HG03432 (cell line): ENCODE measurements at regions not wholly inside any gene's neighbourhood (a gene's known extent, or its start where the extent isn't known, plus 50 kb on each side); places are given as distances from the start of the nearest gene placed in this dataset.
A peak's percentile ranks its signal among the peaks of the same experiment; 100 is the strongest.

Experiments used
- ATAC-seq: cut with Tn5 transposase; IDR thresholded peaks from one replicate; pipeline ENCODE4 v1.9.1; 2021; ENCODE audit warnings: mild to moderate bottlenecking, moderate library complexity; ENCODE audit not compliant: unreplicated experiment

DNA sequence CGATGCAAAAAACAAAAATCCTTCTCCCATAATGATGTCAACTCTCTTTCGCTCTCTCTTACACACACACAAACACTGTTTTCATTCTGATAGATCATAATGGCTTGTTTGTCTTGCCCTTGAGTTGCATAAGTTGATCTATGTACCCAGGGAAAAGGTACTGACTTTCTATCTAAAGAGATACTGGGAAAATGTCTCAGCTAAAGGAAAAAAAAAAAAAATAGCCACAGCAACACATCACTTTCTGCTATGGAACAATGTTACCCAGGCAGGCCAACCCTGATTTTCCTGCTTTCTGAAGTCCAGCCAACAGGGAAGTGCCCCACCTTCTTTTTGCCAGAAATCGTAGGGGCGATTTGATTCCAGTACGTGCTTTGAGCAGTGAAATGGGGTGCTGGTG, 212.6 kb upstream of the ACTBL2 start:
- no peak for ATAC-seq

DNA sequence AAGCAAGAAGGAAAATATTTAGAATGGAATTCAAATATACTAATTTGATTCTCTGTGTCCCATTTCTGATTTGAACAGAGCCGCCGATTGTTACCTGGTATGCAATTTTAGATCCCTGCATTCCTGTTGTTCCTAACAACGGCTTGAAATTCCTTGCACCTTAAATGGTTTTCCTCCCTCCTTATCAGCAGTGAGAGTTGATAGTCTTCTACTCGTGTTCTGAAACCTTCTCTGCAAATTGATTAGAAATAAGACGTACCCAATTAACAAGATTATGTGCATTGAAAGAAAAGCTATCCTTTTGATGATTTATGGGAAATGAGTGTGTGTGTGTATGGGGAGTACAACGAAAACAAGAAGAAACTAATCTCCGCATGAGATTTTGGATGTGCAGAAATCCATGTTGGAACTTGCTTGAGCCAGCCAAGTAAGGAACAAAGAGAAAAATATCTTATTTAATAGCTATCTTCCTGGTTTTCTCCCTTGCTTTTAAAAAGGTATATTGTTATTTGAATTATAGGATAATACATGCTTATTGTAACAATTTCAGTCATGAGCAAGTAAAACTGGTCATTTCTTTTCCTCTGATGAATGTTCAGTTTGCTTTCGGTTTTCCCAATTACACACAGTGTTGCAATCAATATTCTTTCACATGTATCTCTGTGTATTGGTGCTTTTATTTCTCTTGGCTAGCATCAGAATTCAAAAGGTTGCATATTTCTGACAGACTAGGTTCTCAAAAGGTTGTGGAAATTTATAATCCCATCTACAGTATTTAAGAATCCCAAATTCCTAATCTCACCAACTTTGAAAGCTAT, 211.1 kb upstream of the ACTBL2 start:
- no peak for ATAC-seq

DNA sequence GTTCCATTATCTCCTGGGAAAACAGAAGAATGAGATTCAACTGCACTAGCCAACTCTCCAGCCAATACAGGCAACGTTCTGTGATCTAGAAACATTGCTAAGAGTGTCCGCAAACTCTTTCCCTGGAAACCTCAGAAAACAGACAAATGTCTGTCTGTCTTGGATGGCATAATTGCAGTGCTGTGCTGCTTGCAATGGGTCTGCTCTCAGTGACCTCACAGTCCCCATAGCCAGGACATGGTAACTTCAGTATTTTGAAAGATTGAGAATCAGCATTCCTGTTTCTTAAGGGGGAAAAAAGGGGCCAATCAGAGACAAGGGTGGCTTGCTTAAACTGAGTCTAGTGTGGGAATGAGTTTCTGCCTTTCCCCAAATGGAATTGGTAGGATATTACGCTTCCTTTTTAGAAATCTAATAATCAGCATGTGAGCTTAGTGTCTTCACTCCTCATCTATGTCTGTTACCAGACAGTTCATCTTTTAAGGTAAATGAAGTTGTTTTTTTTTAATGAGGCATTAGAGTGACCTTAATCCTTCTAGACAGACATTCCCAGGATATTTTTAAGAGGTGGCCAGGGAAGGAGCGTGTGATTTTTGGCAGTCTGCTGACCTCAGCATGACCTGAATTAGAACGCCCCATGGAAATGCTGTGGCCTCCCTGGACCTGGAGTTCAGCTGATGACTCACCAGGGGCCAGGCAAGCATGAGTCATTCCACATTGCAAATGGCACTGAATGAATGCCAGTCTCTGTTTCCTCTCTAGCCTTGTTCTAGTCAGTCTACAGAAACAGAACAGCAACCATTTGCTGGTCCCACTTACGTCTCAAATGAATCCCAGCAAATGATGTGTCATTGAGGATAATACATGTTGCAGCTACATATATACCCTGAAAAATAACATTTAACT, 210.2 kb upstream of the ACTBL2 start:
- ATAC-seq: peak; percentile 92

DNA sequence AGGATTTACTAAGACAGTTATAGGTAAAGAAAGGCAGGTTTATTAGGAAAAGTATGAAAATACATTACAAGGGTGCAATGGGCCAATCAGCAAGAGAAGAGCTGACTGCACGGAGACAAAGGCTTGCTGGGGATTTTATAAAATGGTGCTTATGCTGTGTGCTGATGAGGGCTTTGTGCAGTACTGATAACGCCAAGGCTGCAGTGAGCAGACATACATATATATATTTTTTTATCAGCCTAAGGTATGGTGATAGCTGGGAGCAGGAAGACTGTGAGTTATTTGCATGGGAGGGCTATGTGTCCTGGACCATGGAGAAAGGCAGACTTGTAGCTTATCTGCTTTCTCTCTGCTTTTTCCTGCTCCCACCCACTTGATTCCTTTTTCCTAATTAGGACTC, 208.1 kb upstream of the ACTBL2 start:
- ATAC-seq: no peak

DNA sequence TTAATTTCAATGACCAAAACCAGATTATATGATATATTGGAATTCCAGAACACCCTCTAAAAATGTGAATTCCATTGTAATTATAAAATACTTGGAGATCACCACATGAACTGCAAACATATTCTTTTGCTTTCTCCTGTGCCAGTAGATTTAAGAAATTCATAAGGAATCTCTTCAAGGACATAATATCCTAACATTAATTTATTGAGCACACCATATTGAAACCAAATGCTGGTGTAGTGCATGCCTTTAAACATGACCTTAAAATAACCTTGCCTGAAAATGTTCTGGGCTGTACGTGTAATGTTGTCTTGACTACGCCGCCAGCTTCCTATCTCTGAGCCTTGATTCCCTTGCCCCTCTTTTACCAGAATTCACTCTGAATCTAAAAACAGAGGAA, 205.0 kb upstream of the ACTBL2 start:
- ATAC-seq: no peak

DNA sequence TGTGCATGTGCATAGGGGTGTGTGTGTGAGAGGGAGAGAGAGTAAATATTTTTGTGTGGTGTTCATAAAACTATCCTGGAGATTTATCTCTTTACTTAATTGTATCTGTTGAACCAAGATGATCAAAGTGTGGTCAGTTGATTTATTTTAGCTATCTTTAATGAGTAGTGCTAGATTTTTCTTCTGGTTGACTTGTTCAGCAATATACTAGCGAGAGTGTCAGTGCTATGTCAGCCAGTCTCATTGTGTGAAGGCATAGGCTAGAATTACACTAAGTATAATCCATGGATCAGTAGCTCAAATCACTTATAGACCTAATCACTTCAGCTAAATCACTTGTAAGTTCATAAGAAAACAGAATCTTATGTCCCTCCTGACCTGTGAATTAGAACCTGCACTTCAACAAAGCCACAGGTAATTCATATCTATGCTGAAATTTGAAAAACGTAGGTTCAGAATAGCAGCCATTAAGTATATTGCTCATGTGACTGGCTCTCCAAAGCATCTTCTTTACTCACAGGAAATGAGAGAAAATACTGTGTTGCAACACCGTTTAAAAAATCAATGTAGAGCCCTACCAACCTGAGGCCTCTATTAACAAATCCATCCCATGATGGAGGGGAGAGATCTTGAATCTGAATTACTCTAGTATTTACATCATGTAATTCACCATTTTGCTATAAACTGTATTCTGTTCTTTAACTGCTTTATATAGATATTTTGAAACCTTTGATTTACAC, 203.1 kb upstream of the ACTBL2 start:
- no peak for ATAC-seq

DNA sequence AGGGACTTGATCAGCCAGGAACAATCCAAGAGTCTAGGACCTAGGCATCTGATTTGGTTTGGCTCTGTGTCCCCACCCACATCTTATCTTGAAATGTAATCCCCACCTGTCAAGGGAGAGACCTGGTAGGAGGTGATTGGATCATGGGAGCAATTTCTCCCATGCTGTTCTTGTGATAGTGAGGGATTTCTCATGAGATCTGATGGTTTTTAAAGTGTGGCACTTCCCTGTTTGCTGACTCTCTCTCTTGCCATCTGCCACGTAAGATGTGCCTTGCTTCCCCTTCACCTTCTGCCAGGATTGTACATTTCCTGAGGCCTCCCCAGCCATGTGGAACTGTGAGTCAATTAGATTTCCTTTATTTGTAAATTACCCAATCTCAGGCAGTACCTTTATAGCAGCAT, 201.7 kb upstream of the ACTBL2 start:
- ATAC-seq: no peak

DNA sequence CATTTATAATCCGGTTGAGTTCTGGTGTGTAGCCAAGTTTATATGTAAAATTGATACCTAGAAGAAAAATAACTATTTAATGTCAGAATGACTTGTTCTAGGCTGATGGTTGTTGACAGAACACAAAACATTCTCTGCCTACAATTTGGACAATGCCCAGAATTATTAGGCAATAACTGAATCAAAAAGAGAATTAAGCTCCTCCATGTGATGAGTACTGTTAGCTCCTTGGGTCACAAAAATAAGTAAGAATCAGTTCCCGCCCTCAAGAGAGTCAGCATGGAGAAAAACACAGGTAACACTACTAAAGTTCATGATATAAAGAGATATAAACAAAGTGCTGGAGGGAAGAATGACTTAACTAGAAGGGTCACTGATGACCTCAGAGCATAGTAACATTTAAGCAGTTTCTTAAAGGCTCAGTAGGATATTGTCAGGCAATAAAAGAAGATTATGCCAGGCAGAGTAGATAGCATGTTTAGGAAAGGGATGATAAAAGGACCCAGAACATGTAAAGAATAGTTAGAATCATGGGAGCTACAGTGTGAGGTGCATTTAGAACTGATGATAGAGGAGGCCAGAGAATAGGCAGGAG, 200.5 kb upstream of the ACTBL2 start:
- no peak for ATAC-seq

DNA sequence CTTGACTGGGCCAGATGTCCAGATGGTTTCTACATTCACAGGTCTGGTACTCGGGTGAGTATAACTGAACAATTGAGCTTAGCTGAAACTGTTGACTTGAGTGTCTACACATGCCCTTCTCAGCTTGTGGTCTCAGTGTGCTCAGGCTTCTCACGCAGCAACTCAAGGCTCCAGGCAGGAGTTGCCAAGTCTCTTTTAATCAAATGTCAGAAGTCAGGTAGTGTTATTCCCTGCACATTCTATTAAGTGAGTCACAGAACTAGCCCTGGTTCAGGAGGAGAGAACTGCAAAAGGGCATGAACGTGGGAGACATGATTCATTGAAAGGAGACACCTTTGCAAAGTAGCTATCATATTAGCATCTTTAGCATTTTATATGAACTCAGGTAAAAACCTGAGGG, 199.3 kb upstream of the ACTBL2 start:
- ATAC-seq: no peak

DNA sequence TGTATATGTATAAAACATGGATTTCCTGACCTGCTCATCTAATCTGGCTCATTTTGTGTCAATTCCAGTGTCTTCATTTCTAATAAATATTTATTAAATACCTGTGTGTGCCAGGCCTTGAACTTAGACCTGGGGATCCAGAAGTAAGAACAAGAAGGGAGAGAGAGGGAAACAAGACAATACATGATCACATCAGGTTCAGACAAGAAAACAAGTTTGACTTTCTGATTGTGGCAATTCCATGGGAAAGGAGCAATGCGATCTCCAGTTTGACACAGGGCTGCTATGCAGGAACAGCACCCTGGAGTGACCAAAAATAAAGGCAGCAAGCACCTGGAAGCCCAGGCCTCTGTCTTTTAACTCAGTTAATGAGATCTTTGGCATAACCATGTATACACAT, 198.1 kb upstream of the ACTBL2 start:
- no peak for ATAC-seq

DNA sequence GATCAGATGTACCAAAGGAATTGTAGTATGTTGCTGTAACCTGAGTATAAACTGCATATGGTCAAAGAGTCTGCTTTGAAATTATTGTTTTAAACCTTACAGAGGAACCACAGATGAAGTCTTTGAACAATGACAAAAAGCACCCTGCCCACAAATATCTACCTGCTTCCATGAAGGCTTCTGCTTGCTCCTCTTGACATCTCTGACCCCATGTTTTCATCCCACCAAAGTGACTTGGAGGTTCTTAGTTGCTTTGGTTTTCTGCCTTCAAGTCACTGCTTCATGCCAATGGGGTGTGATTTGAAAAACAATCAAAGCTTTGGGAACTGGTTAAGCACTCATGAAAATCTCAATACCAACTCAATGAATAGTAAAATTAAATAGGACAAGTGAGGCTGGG, 194.6 kb upstream of the ACTBL2 start:
- no peak for ATAC-seq

DNA sequence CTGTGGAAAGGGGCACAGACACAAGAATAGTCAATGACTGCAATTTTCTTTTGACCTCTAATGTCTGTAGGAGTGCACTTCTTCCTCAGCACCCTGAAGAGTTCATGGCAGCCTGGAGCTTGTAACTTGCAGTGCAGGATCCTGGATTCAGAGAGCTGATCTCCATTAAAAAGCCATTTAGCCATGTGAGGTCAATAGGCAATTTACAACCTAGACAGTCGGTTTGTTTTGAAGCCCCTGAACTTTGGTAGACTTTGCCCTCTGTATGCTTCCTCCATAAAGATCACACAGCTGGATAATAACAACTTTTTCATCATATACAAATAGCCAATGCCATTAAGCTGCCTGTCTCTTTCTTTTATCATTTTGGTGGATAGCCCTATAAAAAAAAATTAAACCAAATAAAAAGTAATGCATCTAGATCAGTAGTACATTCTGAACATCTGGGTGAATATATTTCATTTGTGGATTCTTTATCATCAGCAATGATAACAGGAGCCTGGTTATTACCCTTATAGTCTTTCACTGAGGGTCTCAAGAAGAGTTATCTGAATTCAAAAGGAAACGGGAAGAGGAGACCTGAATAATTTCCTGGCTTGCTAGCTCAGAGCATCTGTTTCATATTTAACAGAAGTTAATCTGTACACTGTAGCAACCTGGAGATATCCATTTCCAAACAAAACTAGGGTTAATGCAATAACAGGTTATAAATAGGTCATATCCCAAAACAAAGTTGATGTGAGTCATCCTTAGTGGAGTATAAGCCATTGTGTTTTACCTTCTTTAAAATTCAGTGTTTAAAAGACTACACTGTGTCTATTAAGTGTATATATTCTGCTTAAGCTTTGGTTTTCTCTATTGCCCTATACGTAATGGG, 193.8 kb upstream of the ACTBL2 start:
- no peak for ATAC-seq

DNA sequence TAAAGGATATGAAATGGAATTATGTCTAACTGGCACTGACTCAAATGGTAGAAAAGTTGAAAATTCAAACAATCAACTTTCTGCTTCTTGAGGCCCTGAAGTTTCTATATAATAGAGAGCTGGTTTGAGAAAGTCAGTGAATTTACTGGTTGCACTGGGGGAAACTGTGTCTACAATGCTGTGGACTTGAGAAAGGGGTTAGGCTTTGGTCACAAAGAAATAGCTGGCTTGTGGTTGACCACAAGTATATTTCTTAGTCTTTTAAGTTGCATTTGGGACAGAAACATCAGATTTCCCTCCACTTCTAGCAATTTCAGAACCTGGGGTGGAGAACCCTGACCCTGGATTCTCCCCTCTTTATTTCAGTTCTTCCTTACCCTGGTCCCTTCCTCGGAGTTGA, 192.6 kb upstream of the ACTBL2 start:
- ATAC-seq: peak; percentile 48

DNA sequence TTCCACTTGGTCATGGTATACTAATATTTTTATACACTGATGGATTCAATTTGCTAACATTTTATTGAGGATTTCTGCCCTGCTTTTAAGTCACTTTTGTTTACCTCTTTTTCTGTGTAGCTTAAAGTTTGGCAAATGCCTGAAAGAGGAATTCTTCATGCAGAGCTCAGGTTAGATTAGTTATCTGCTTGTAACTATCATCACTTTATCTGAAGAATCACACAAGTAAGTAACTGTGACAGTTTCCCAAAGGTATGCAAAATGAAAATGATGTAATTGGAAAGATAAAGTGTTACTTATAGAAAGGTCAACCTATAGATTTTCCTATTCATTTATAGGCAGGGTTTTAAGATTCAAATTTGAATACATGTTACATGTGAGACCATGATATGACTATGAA, 188.8 kb upstream of the ACTBL2 start:
- no peak for ATAC-seq

DNA sequence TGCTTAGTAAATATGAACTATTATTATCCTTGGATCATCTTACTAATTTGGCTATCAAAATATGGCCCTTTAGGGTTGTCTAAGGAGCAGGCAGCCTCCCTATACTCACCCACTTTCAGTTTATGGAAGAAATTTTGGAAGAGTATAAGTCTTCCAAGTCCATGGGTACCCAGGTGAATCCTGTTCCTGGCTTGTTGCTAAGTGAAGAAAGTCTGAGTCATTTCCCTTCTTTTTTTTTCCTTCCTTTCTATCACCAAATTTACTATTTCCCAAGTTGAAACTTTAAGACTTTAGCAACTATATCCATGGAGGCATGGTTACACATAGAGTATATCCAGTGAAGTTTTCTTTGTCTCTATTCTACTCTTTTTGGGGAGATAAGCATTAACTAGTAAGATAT, 184.0 kb upstream of the ACTBL2 start:
- no peak for ATAC-seq

DNA sequence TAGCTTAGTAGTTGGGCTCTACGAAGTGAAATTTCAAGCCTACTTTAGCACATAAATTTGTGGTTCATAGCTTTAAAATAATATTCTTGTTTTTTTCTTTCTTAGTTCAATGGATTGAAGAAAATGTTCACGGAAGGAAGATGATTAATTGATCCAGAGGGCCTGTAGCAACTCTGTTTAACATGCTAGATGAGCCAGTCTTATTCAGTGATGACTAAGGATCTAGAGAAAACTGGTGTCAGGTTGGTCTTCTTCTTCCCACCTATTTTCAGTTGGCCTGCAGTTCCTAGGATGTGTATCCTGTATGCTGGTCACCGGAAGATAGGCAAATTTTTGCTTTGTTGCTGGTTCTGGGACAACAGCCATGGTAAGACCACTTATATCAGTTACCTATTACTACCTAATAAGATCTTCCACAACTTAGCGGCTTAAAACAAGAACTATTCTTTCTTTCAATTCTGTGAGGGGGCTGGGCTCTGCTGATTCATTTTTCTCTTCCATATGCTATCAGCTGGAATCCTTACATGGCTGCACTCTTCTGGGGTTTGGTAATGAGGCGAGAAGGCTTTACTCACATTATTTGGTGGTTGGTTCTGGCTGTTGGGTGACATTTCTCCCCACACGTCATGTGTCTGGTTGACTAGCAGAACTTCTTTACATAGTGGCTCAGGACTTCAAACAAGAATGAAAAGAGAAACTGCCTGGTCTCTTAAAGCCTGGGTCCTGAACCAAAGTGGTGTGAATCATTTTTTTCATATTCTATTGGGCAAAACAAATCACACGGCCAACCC, 182.7 kb upstream of the ACTBL2 start:
- peak; percentile 64 for ATAC-seq

DNA sequence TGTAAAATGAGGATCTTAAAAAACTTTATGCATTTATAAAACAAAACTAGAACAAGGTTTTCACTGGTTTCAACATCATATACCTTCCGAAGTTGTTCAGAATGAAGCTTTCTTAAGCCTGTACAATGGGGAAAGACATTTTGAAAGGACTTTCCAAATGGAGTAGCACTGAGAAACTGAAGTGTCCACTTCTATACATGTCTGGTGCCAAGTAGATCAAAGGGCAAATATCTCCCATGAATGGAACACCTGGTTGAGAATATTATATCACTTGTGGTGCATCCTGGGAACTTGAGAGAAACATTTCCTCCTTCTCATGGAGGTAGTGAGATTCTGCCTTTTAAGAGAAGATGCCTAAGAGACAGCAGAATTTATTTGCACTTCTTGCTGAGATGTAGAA, 182.1 kb upstream of the ACTBL2 start:
- no peak for ATAC-seq

DNA sequence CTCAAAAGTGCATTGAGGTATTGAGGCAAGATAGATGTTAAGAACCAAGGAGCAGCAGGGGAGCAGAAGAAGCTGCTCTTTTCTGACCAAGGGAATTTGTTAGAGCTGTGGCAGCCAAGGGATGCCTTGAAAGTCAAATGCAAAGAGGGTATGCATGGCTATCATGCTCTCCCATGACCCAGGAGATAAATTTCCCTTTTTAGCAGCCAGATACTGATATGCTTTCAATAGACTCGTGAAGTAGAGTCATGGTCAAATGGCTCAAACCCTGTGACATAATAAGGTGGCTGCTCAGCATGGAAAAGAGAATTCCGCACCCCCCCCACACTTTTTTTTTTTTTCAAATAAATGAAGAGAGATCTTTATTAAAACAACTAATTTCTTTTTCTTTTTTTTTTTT, 180.9 kb upstream of the ACTBL2 start:
- no peak for ATAC-seq

DNA sequence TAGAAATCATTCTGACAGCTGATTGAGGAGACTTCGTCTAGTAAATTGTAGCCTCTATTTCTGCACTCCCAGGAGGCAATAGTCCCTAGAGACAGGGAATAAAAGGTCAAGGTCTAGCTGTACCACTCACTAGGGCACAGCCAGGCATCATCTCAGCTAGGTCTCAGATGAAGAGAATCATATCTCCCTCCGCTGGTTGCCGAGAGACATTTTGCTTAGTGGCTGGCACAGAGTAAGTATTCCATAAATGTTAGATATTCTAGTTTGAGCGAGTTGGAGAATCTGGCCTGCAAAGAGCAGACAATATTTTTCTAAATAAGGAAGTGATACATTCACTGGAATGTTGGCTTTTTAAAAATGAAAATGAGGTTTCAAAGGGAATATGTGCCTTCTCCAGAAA, 180.4 kb upstream of the ACTBL2 start:
- no peak for ATAC-seq
